ENCODE measurements at regions not wholly inside any gene's neighbourhood (a gene's known extent, or its start where the extent isn't known, plus 50 kb on each side); places are given as distances from the start of the nearest gene placed in this dataset.
A peak's percentile ranks its signal among the peaks of the same experiment; 100 is the strongest.

GRCh38 chr12:107352347-107353081, 259.2 kb upstream of the CRY1 start (continued):
- TF ChIP-seq, protein P1, sequence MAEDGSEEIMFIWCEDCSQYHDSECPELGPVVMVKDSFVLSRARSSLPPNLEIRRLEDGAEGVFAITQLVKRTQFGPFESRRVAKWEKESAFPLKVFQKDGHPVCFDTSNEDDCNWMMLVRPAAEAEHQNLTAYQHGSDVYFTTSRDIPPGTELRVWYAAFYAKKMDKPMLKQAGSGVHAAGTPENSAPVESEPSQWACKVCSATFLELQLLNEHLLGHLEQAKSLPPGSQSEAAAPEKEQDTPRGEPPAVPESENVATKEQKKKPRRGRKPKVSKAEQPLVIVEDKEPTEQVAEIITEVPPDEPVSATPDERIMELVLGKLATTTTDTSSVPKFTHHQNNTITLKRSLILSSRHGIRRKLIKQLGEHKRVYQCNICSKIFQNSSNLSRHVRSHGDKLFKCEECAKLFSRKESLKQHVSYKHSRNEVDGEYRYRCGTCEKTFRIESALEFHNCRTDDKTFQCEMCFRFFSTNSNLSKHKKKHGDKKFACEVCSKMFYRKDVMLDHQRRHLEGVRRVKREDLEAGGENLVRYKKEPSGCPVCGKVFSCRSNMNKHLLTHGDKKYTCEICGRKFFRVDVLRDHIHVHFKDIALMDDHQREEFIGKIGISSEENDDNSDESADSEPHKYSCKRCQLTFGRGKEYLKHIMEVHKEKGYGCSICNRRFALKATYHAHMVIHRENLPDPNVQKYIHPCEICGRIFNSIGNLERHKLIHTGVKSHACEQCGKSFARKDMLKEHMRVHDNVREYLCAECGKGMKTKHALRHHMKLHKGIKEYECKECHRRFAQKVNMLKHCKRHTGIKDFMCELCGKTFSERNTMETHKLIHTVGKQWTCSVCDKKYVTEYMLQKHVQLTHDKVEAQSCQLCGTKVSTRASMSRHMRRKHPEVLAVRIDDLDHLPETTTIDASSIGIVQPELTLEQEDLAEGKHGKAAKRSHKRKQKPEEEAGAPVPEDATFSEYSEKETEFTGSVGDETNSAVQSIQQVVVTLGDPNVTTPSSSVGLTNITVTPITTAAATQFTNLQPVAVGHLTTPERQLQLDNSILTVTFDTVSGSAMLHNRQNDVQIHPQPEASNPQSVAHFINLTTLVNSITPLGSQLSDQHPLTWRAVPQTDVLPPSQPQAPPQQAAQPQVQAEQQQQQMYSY (CRISPR knock-in tag; IDR thresholded peaks at IDR 0.05): no peak
- TF ChIP-seq EED (CRISPR knock-in tag; IDR thresholded peaks at IDR 0.05) (no peak), ZNF644 (CRISPR knock-in tag; IDR thresholded peaks at IDR 0.05; ENCODE audit: low read depth) (peak; percentile 90), ZNF333 (CRISPR knock-in tag; IDR thresholded peaks at IDR 0.05; ENCODE audit: borderline replicate concordance) (no peak), BORCS8-MEF2B (CRISPR knock-in tag; IDR thresholded peaks at IDR 0.05) (no peak), ARID5B (CRISPR knock-in tag; IDR thresholded peaks at IDR 0.05) (peak; percentile 96), GRHL1 (CRISPR knock-in tag; conservative IDR thresholded peaks at IDR 0.05) (no peak), ZC3H13 (CRISPR knock-in tag; IDR thresholded peaks at IDR 0.05) (no peak), ZZZ3 (CRISPR knock-in tag; IDR thresholded peaks at IDR 0.05; ENCODE audit: borderline replicate concordance) (no peak), TRIM24 (CRISPR knock-in tag; IDR thresholded peaks at IDR 0.05) (peak; percentile 78; the same call in 1 of the 2 replicates)
- TF ChIP-seq, protein P2, sequence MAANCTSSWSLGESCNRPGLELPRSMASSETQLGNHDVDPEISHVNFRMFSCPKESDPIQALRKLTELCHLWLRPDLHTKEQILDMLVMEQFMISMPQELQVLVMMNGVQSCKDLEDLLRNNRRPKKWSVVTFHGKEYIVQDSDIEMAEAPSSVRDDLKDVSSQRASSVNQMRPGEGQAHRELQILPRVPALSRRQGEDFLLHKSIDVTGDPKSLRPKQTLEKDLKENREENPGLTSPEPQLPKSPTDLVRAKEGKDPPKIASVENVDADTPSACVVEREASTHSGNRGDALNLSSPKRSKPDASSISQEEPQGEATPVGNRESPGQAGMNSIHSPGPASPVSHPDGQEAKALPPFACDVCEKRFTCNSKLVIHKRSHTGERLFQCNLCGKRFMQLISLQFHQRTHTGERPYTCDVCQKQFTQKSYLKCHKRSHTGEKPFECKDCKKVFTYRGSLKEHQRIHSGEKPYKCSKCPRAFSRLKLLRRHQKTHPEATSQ (CRISPR knock-in tag; IDR thresholded peaks at IDR 0.05; ENCODE audit: borderline replicate concordance): no peak
- TF ChIP-seq, protein P3, sequence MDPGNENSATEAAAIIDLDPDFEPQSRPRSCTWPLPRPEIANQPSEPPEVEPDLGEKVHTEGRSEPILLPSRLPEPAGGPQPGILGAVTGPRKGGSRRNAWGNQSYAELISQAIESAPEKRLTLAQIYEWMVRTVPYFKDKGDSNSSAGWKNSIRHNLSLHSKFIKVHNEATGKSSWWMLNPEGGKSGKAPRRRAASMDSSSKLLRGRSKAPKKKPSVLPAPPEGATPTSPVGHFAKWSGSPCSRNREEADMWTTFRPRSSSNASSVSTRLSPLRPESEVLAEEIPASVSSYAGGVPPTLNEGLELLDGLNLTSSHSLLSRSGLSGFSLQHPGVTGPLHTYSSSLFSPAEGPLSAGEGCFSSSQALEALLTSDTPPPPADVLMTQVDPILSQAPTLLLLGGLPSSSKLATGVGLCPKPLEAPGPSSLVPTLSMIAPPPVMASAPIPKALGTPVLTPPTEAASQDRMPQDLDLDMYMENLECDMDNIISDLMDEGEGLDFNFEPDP (CRISPR knock-in tag; conservative IDR thresholded peaks at IDR 0.05): no peak
- TF ChIP-seq, protein P4, sequence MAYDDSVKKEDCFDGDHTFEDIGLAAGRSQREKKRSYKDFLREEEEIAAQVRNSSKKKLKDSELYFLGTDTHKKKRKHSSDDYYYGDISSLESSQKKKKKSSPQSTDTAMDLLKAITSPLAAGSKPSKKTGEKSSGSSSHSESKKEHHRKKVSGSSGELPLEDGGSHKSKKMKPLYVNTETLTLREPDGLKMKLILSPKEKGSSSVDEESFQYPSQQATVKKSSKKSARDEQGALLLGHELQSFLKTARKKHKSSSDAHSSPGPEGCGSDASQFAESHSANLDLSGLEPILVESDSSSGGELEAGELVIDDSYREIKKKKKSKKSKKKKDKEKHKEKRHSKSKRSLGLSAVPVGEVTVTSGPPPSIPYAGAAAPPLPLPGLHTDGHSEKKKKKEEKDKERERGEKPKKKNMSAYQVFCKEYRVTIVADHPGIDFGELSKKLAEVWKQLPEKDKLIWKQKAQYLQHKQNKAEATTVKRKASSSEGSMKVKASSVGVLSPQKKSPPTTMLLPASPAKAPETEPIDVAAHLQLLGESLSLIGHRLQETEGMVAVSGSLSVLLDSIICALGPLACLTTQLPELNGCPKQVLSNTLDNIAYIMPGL (CRISPR knock-in tag; IDR thresholded peaks at IDR 0.05; ENCODE audit: borderline replicate concordance in 1 of 2, low read depth in 1 of 2): peak in 1 of 2 experiments; percentile 42; a peak in 1 of 4 replicates
